Hepatocyte (in vitro differentiated cells): ENCODE measurements at regions not wholly inside any gene's neighbourhood (a gene's known extent, or its start where the extent isn't known, plus 50 kb on each side); places are given as distances from the start of the nearest gene placed in this dataset.
"Not testable (repeated sequence)": the region's sequence is repeated elsewhere in the genome, so short reads cannot be mapped to it uniquely, and the experiment has no call there.

ENCODE experiments used
- DNase-seq: peaks from one replicate; pipeline ENCODE4 v3.0.0-alpha.2; 2016; ENCODE audit warnings: low spot score
- H2AFZ ChIP-seq: fragments of 200-600 bp; sonication (generic); 2 replicates; pipeline ENCODE4 v1.6.0; 2016; ENCODE audit warnings: antibody characterized with exemption, mild to moderate bottlenecking
- H3K27ac ChIP-seq: fragments of 200-600 bp; sonication (generic); 2 replicates; pipeline ENCODE4 v1.5.1; 2016; ENCODE audit warnings: mild to moderate bottlenecking
- H3K27me3 ChIP-seq: fragments of 200-600 bp; sonication (generic); 2 replicates; pipeline ENCODE4 v1.6.1; 2016
- H3K36me3 ChIP-seq: fragments of 200-600 bp; sonication (generic); replicated peaks from 2 replicates; pipeline ENCODE4 v1.5.1; 2016; ENCODE audit warnings: low read depth; ENCODE audit not compliant: insufficient read depth
- H3K4me1 ChIP-seq: fragments of 200-600 bp; sonication (generic); 2 replicates; pipeline ENCODE4 v1.5.1; 2016; ENCODE audit warnings: mild to moderate bottlenecking, moderate library complexity; ENCODE audit not compliant: insufficient read depth
- H3K4me2 ChIP-seq: fragments of 200-600 bp; sonication (generic); 2 replicates; pipeline ENCODE4 v1.6.0; 2016
- H3K4me3 ChIP-seq: fragments of 200-600 bp; sonication (generic); 2 replicates; pipeline ENCODE4 v1.5.1; 2016; ENCODE audit warnings: mild to moderate bottlenecking
- H3K79me2 ChIP-seq: fragments of 200-600 bp; sonication (generic); 2 replicates; pipeline ENCODE4 v1.6.0; 2017; ENCODE audit warnings: mild to moderate bottlenecking
- H3K9me2 ChIP-seq: fragments of 200-600 bp; sonication (generic); replicated peaks from 2 replicates; pipeline ENCODE4 v1.6.0; 2017; ENCODE audit warnings: mild to moderate bottlenecking; ENCODE audit not compliant: insufficient read depth
- H3K9me3 ChIP-seq: fragments of 200-600 bp; sonication (generic); 2 replicates; pipeline ENCODE4 v1.5.1; 2016; ENCODE audit warnings: low read depth, mild to moderate bottlenecking
- H4K20me1 ChIP-seq: fragments of 200-600 bp; sonication (generic); 2 replicates; pipeline ENCODE4 v1.6.0; 2016; ENCODE audit warnings: mild to moderate bottlenecking; ENCODE audit not compliant: insufficient read depth, poor library complexity, severe bottlenecking
- CTCF ChIP-seq: fragments of 200-600 bp; sonication (generic); IDR thresholded peaks from 2 replicates; pipeline ENCODE4 v1.5.1; 2016; ENCODE audit warnings: antibody characterized with exemption, mild to moderate bottlenecking; ENCODE audit not compliant: poor library complexity
- EZH2 ChIP-seq: fragments of 200-600 bp; sonication (generic); IDR thresholded peaks from 2 replicates; pipeline ENCODE4 v1.6.1; 2016; ENCODE audit warnings: antibody characterized with exemption, mild to moderate bottlenecking, borderline replicate concordance
- EZH2phosphoT487 ChIP-seq: fragments of 200-600 bp; sonication (generic); IDR thresholded peaks from one replicate; pipeline ENCODE4 v1.6.1; 2018; ENCODE audit warnings: antibody characterized with exemption, mild to moderate bottlenecking, low read depth, moderate library complexity; ENCODE audit not compliant: unreplicated experiment, severe bottlenecking
- WGBS: methylation state at CpG from one replicate; pipeline ENCODE4 v1.1.6; 2016; ENCODE audit warnings: low lambda C conversion rate; ENCODE audit errors: missing lambda C conversion rate; 5-methylcytosine and 5-hydroxymethylcytosine counted together

- no peaks in the 10 kb centered on the region for H4K20me1 ChIP-seq
- no peak overlapping the region for H3K4me3 ChIP-seq
- H3K79me2 ChIP-seq = no peaks in the 10 kb centered on the region
- no peaks in the 10 kb centered on the region for H3K36me3 ChIP-seq
- no peak overlapping the region for H2AFZ ChIP-seq
- H3K4me1 ChIP-seq = no peaks in the 10 kb centered on the region
- 72% methylated on average over 4 of the region's 4 CpGs for WGBS
- no peaks in the 10 kb centered on the region for H3K27me3 ChIP-seq
- no peak overlapping the region for H3K4me2 ChIP-seq
- no peaks in the 10 kb centered on the region for H3K9me2 ChIP-seq
- no peaks in the 10 kb centered on the region for H3K9me3 ChIP-seq
- no peak overlapping the region for H3K27ac ChIP-seq
- TF ChIP-seq CTCF (no peak), EZH2 (no peak), EZH2phosphoT487 (no peak)
- DNase-seq = no peak
These were observed 124.7 kb upstream of the UNC5B start for GRCh38 chr10:71087622-71088021.

GRCh38 chr10:71088054-71088453 is 124.3 kb upstream of the UNC5B start:
- no peaks in the 10 kb centered on the region for H3K36me3 ChIP-seq
- no peak overlapping the region for H3K4me2 ChIP-seq
- no peak overlapping the region for H2AFZ ChIP-seq
- H3K27ac ChIP-seq = no peak overlapping the region
- no peaks in the 10 kb centered on the region for H4K20me1 ChIP-seq
- H3K4me1 ChIP-seq = no peaks in the 10 kb centered on the region
- H3K9me3 ChIP-seq = no peaks in the 10 kb centered on the region
- H3K9me2 ChIP-seq = no peaks in the 10 kb centered on the region
- H3K4me3 ChIP-seq = no peak overlapping the region
- H3K79me2 ChIP-seq = no peaks in the 10 kb centered on the region
- no peak for DNase-seq
- no peaks in the 10 kb centered on the region for H3K27me3 ChIP-seq
- TF ChIP-seq EZH2phosphoT487 = no peak
- no peak for TF ChIP-seq EZH2
- no peak for TF ChIP-seq CTCF
- 97% methylated on average over 9 of the region's 9 CpGs for WGBS

GRCh38 chr10:71088578-71088977 is 123.8 kb upstream of the UNC5B start:
- not testable (repeated sequence) for DNase-seq

GRCh38 chr10:71089162-71089561 is 123.2 kb upstream of the UNC5B start:
- no peaks in the 10 kb centered on the region for H4K20me1 ChIP-seq
- H3K36me3 ChIP-seq = no peaks in the 10 kb centered on the region
- H3K4me2 ChIP-seq = no peak overlapping the region
- TF ChIP-seq EZH2phosphoT487 = no peak
- no peak for TF ChIP-seq EZH2
- TF ChIP-seq CTCF = no peak
- no peaks in the 10 kb centered on the region for H3K9me2 ChIP-seq
- H3K4me1 ChIP-seq = no peaks in the 10 kb centered on the region
- 86% methylated on average over 1 of the region's 1 CpG for WGBS
- H3K79me2 ChIP-seq = no peaks in the 10 kb centered on the region
- no peak overlapping the region for H2AFZ ChIP-seq
- H3K27ac ChIP-seq = no peak overlapping the region
- no peak overlapping the region for H3K4me3 ChIP-seq
- no peaks in the 10 kb centered on the region for H3K9me3 ChIP-seq
- H3K27me3 ChIP-seq = no peaks in the 10 kb centered on the region
- DNase-seq = no peak

More at GRCh38 chr10:71088578-71088977, 123.8 kb upstream of the UNC5B start:
- not testable (repeated sequence) for H3K79me2 ChIP-seq, H3K36me3 ChIP-seq, H3K27ac ChIP-seq, H3K4me2 ChIP-seq, H2AFZ ChIP-seq, H3K9me3 ChIP-seq, H3K9me2 ChIP-seq, H3K4me3 ChIP-seq, H3K4me1 ChIP-seq, H3K27me3 ChIP-seq, H4K20me1 ChIP-seq
- 82% methylated on average over 7 of the region's 7 CpGs for WGBS
